ENCODE measurements at regions not wholly inside any gene's neighbourhood (a gene's known extent, or its start where the extent isn't known, plus 50 kb on each side); places are given as distances from the start of the nearest gene placed in this dataset.

GRCh38 chr18:6607343-6607742 is 122.2 kb upstream of the ARHGAP28 start:
- DNase-seq (ENCODE audit: low read depth), result no peak

GRCh38 chr18:6609666-6610264 is 119.8 kb upstream of the ARHGAP28 start:
- no peak for DNase-seq (ENCODE audit: low read depth)

- no peak for DNase-seq (ENCODE audit: low read depth)
These were observed 119.0 kb upstream of the ARHGAP28 start for GRCh38 chr18:6610466-6610865.

GRCh38 chr18:6613581-6613980 is 115.9 kb upstream of the ARHGAP28 start:
- DNase-seq (ENCODE audit: low read depth), result no peak

GRCh38 chr18:6614952-6615351 is 114.6 kb upstream of the ARHGAP28 start:
- no peak for DNase-seq (ENCODE audit: low read depth)

GRCh38 chr18:6616981-6617380 is 112.5 kb upstream of the ARHGAP28 start:
- DNase-seq (ENCODE audit: low read depth), result no peak

- no peak for DNase-seq (ENCODE audit: low read depth)
These were observed 108.1 kb upstream of the ARHGAP28 start for GRCh38 chr18:6621437-6621836.

- DNase-seq (ENCODE audit: low read depth), result no peak
These were observed 106.2 kb upstream of the ARHGAP28 start for GRCh38 chr18:6623278-6623677.

GRCh38 chr18:6624271-6624660 is 105.2 kb upstream of the ARHGAP28 start:
- peak; percentile 39 for DNase-seq (ENCODE audit: low read depth)

- DNase-seq (ENCODE audit: low read depth), result peak; percentile 47
These were observed 104.7 kb upstream of the ARHGAP28 start for GRCh38 chr18:6624661-6625311.

GRCh38 chr18:6625481-6625880 is 104.0 kb upstream of the ARHGAP28 start:
- no peak for DNase-seq (ENCODE audit: low read depth)

GRCh38 chr18:6626457-6626856 is 103.1 kb upstream of the ARHGAP28 start:
- no peak for DNase-seq (ENCODE audit: low read depth)

- no peak for DNase-seq (ENCODE audit: low read depth)
These were observed 101.9 kb upstream of the ARHGAP28 start for GRCh38 chr18:6627645-6628044.

- DNase-seq (ENCODE audit: low read depth), result no peak
These were observed 101.3 kb upstream of the ARHGAP28 start for GRCh38 chr18:6628187-6628586.

- peak; percentile 18 for DNase-seq (ENCODE audit: low read depth)
These were observed 99.8 kb upstream of the ARHGAP28 start for GRCh38 chr18:6629635-6630140.

GRCh38 chr18:6633310-6633709 is 96.2 kb upstream of the ARHGAP28 start:
- DNase-seq (ENCODE audit: low read depth), result no peak

- no peak for DNase-seq (ENCODE audit: low read depth)
These were observed 93.4 kb upstream of the ARHGAP28 start for GRCh38 chr18:6636091-6636490.

- DNase-seq (ENCODE audit: low read depth), result no peak
These were observed 91.1 kb upstream of the ARHGAP28 start for GRCh38 chr18:6638447-6638846.

- no peak for DNase-seq (ENCODE audit: low read depth)
These were observed 90.2 kb upstream of the ARHGAP28 start for GRCh38 chr18:6639305-6639704.

- DNase-seq (ENCODE audit: low read depth), result no peak
These were observed 84.5 kb upstream of the ARHGAP28 start for GRCh38 chr18:6644836-6645627.

GRCh38 chr18:6646801-6647200 is 82.7 kb upstream of the ARHGAP28 start:
- no peak for DNase-seq (ENCODE audit: low read depth)

- DNase-seq (ENCODE audit: low read depth), result no peak
These were observed 80.9 kb upstream of the ARHGAP28 start for GRCh38 chr18:6648581-6648980.

All from Daoy (cell line).